ENCODE measurements at regions not wholly inside any gene's neighbourhood (a gene's known extent, or its start where the extent isn't known, plus 50 kb on each side); places are given as distances from the start of the nearest gene placed in this dataset.
"Not testable (repeated sequence)": the region's sequence is repeated elsewhere in the genome, so short reads cannot be mapped to it uniquely, and the experiment has no call there.

- not testable (repeated sequence) for DNase-seq
Measured at GRCh38 chr7:76971201-76971600, 61.0 kb downstream of the SPDYE17 start.

- peak; percentile 61 for DNase-seq
Measured at GRCh38 chr7:76969892-76970291, 62.3 kb downstream of the SPDYE17 start.

GRCh38 chr7:76965731-76966548 is 66.2 kb downstream of the SPDYE17 start:
- DNase-seq = not testable (repeated sequence)

- not testable (repeated sequence) for DNase-seq
Measured at GRCh38 chr7:76964050-76964449, 68.1 kb downstream of the SPDYE17 start.

- DNase-seq = not testable (repeated sequence)
Measured at GRCh38 chr7:76963061-76963460, 69.1 kb downstream of the SPDYE17 start.

- not testable (repeated sequence) for DNase-seq
Measured at GRCh38 chr7:76960400-76960986, 71.7 kb downstream of the SPDYE17 start.

GRCh38 chr7:76959573-76960399 is 72.4 kb downstream of the SPDYE17 start:
- not testable (repeated sequence) for DNase-seq

- not testable (repeated sequence) for DNase-seq
Measured at GRCh38 chr7:76956531-76956930, 75.6 kb downstream of the SPDYE17 start.

GRCh38 chr7:76955124-76955523 is 77.0 kb downstream of the SPDYE17 start:
- DNase-seq = not testable (repeated sequence)

GRCh38 chr7:76944603-76945002 is 87.6 kb downstream of the SPDYE17 start:
- not testable (repeated sequence) for DNase-seq

- not testable (repeated sequence) for DNase-seq
Measured at GRCh38 chr7:76941809-76942765, 90.1 kb downstream of the SPDYE17 start.

- DNase-seq = not testable (repeated sequence)
Measured at GRCh38 chr7:76937781-76938180, 94.4 kb downstream of the SPDYE17 start.

GRCh38 chr7:76937330-76937729 is 94.8 kb downstream of the SPDYE17 start:
- DNase-seq = not testable (repeated sequence)

- not testable (repeated sequence) for DNase-seq
Measured at GRCh38 chr7:76936346-76936745, 95.8 kb downstream of the SPDYE17 start.

GRCh38 chr7:76934711-76935110 is 97.5 kb downstream of the SPDYE17 start:
- not testable (repeated sequence) for DNase-seq

- not testable (repeated sequence) for DNase-seq
Measured at GRCh38 chr7:76932957-76933356, 99.2 kb downstream of the SPDYE17 start.

GRCh38 chr7:76931441-76931840 is 100.7 kb downstream of the SPDYE17 start:
- not testable (repeated sequence) for DNase-seq

- not testable (repeated sequence) for DNase-seq
Measured at GRCh38 chr7:76930416-76930815, 101.7 kb downstream of the SPDYE17 start.

- DNase-seq = peak; percentile 2
Measured at GRCh38 chr7:76928751-76929150, 103.4 kb downstream of the SPDYE17 start.

- DNase-seq = peak; percentile 72
Measured at GRCh38 chr7:76927741-76928393, 104.3 kb downstream of the SPDYE17 start.

- DNase-seq = not testable (repeated sequence)
Measured at GRCh38 chr7:76926416-76926815, 105.7 kb downstream of the SPDYE17 start.

All from inflammatory macrophage treated with lipopolysaccharide for 4 hours (primary cell).